ACHN (cell line): ENCODE measurements at regions not wholly inside any gene's neighbourhood (a gene's known extent, or its start where the extent isn't known, plus 50 kb on each side); places are given as distances from the start of the nearest gene placed in this dataset.
"Not testable (repeated sequence)": the region's sequence is repeated elsewhere in the genome, so short reads cannot be mapped to it uniquely, and the experiment has no call there.

Experiments used
- DNase-seq: peaks from one replicate; pipeline ENCODE4 v3.0.0-alpha.2; 2015
- in situ Hi-C: cut with HindIII; loops from 2 replicates; pipeline ENCODE4 v1.10.0; 2017; ENCODE audit warnings: low sequenced_read_pairs, low pct_ligation_motif_present, low pct_unique_long_range_greater_than_20kb

DNA sequence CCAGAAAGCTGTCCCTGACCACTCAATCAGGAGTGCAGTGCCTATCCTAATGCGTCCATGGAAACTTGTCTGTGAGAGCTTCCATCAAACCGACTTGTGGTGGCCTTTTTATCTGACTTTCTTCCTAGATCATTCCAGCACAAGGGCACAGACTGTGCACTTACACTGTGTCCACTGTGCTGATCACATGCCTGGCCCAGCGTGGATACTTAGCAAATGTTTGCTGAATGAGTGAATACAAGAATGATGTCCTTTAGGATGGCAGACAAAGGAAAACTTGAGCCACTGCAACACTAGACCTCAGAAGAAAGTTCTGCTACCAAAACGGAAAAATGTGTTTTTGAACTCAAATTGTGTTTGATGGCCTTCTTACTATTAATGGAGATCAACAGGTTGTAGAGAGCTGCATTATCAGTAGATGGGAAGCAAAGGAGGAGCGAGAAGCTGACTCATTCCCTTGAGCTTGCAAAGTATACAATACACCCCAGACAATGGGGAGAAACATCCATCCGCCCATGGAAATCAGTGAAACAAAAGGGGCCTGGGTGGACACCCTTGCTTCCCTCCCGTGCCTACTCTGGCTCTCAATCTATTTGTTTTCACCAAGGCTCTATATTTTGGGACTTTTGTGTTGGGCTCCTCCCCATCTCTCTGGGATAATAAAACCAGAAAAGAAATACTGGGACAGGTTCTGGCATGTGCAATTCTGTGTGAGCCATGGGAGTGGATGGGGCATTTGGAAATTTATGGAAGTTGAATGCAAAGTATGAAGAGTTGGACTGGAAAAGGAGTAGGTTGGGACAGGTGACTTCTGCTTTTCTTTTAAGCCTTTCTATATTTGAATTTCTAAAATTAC is 76.2 kb upstream of the ZFAND5 start:
- in situ Hi-C loops = no loop called here
- DNase-seq = no peak

DNA sequence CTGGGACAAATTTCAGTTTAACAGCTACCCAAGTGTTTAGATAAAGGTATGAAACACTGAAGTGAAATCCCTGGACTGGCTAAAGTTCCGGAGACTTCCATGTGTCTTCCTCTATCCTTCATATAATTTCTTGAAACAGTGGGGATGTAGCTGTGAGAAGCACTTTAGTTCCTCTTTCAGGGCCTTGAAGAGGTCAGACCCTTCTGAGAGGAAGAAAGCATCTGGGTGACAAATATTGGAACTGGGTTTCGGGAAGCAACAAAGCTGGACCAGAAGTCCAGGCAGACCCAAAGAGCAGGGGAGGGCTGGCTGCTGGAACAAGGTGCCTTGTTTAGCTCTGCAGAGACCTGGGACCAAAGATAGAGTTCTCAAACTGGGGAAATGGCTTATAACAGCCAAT is 75.4 kb upstream of the ZFAND5 start:
- DNase-seq = no peak
- in situ Hi-C loops = no loop called here

DNA sequence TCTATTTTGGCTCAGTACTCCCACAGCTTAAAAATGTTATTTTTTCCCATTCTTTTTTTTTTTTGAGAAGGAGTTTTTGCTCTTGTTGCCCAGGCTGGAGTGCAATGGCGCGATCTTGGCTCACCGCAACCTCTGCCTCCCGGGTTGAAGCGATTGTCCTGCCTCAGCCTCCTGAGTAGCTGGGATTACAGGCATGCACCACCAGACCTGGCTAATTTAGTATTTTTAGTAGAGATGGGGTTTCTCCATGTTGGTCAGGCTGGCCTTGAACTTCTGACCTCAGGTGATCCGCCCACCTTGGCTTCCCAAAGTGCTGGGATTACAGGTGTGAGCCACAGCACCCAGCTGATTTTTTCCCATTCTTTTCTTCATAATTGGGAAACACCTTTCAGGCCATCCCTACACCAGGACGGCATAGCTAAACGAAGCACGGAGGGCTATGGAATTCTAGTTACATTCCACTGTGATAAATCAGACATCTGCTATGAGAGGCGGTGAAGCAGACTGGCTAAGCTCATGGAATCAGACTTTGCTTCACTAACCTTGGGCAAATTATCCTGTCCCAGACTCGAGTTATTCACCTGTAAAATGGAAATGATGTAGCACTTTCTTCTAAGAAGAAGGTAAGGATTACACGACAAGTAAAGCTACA is 68.7 kb upstream of the ZFAND5 start:
- in situ Hi-C loops = not testable (repeated sequence)
- peak; percentile 89 for DNase-seq

DNA sequence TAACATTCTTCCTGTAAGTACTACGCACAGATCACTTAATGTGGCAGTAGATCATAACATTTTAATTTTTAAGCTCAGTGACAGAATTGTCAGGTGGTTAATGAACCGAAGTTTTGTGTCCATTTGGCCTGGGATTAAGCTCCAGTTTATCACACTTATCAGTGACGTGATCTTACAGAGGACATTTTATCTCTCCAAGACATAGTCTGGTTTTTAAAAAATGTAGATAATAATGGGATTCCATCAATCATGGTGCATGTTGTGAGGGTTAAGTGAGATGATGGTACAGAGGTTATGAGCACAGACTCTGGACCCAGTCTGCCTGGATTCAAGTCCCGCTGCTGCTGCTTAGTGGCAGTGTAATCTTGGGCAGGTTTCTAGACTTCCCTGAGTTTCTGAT is 66.0 kb upstream of the ZFAND5 start:
- in situ Hi-C loops = no loop called here
- DNase-seq = no peak

DNA sequence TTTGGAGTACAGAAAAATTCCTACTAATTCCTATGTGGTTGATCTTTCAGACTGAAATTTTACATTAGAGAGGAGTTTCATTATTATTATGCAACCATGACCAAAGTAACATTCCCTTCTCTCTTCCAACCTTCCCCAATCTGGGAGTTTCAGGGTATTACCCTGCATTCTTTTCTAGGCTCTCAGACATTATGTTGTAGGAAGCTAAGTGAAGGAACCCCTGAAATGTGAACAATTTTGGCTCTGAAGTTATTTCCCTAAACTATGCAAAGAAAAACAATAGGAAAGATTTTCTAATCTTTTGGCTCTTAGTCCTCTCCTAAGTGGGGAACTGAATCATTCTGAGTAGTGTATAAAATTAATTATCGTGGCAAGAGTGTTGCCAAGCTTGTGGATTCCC is 63.3 kb upstream of the ZFAND5 start:
- no peak for DNase-seq
- in situ Hi-C loops = no loop called here

DNA sequence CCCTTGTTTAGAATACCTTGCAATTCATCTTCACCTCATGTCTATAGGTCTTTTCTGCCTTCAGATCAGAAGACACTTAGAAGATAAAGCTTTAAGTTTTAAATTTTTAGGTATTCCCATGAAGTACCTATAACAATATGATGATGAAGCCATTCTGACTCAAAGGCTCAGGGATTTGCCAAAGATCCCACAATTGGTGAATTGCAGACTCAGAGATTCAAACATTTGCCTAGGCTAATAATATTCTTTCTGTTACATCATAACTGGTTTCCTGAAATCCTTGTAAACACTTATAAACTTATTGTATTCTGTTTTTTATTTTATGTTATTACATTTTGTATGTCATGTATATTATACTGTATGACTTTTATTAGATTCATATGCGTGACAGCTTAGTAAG is 62.8 kb upstream of the ZFAND5 start:
- in situ Hi-C loops = no loop called here
- DNase-seq = no peak

DNA sequence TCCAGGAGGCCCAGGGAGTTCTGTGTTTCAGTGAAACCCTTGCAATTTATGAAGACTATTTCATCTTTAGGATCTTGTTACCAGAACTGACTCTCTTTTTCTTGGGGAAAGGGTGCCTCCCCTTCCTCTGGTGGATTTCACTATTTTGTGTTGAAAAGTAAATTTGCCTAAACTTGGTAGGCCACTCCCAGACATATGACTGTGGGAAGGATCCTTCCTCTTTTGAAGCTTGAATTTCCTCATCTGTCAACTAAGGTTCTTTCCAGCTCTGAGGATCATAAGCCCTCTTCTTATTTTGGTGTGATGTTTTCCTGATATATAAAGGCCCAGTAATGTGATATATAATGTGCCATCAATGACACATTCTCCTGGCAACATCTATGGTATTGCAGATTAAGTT is 59.1 kb upstream of the ZFAND5 start:
- in situ Hi-C loops = no loop called here
- DNase-seq = no peak

DNA sequence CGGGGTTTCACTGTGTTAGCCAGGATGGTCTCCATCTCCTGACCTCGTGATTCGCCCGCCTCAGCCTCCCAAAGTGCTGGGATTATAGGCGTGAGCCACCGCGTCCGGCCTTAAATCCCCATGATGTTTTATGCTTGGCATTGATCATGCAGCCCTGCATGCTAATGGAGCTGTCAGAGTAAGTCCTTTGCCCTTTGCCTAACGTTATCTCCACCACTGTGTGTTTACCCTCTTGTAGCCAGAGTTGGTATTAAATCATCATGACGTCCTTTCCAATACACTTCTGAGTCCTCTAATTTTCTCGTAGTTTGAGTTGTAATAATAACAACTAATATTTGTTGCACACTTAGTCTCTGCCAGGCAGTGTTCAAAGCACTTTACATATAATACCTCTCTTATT is 57.2 kb upstream of the ZFAND5 start:
- DNase-seq = no peak
- in situ Hi-C loops = no loop called here

DNA sequence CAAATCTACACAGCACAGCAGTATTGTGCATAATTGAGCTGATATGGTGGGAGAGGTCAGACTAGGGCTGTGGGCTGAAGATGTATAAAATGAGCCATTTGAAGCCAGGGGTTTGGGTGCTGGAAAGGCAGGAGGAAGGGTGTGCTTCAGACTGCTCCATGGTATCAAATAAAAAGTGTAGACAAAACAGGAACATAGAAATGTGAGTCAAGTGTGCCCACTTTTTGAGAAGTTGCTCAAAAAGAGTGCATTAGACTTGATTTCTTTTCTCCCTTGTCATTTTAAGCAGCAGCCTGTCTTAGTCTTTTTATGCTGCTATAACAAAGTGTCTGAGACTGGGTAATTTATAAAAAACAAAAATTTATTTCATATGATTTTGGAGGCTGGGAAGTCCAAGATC is 55.8 kb upstream of the ZFAND5 start:
- in situ Hi-C loops = no loop called here
- DNase-seq = no peak

DNA sequence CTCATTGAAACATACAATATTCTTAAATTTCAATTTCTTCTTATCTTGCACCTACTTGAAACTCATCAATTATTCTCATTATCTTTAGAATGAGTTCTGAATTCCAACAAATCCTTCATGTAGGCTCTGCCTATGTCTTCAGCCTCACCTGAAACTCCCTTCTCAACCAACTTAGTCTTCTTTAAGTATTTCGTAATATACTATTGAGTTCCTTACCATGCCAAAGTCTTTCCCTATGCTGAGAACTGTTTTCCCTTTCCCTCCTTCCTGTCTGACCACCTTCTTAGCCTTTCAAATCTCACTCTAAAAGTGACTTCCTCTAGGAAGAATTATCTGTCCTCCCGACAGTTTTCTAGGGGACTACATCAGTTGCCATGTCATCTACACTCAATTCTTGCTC is 50.9 kb upstream of the ZFAND5 start:
- in situ Hi-C loops = no loop called here
- DNase-seq = no peak

DNA sequence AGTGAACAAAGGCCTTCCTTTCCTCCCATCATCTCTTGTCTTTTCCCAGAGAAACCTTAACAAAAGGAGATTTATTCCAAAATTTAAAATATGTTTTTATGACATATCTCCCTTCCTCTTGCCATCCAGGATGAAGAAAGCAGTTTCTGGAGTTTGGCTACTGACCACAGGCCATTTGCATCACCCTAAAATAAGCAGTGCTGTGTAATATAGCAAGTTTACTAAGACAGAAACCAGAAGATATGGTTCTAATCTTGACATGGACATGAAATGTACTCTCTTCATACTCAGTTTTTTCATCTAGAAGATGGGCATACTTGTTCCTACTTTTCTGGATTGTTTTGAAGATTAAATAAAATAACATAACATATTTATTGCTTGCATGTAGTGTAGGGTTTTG is 50.2 kb upstream of the ZFAND5 start:
- no peak for DNase-seq
- in situ Hi-C loops = no loop called here
